ENCODE measurements at regions not wholly inside any gene's neighbourhood (a gene's known extent, or its start where the extent isn't known, plus 50 kb on each side); places are given as distances from the start of the nearest gene placed in this dataset.

DNA sequence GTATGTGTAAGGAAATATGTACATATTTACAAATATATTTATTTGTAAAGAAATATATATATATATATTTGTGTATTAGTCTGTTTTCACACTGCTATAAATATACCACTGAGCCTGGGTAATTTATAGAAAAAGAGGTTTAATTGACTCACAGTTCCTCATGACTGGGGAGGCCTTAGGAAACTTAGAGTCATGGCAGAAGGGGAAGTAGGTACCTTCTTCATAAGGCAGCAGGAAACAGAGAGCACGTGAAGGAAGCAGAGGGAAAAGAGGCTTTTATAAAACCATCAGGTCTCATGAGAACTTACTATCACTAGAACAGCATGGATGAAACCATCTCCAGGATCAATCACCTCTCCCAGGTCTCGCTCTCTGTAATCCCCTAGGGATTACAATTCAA is 644.5 kb upstream of the HS3ST5 start:
- no peak for DNase-seq (ENCODE audit: low read depth, low spot score)
- no peaks in the 10 kb centered on the region for H3K36me3 ChIP-seq (ENCODE audit: control insufficient read depth in 2 of 2, insufficient read depth in 2 of 2, low read length in 1 of 2)
- in situ Hi-C loops (cut with MboI) (no loop called here), intact Hi-C loops (cut with micrococcal nuclease; ENCODE audit: unreplicated experiment) (no loop called here)
- no peak overlapping the region for H3K27ac ChIP-seq (ENCODE audit: control insufficient read depth, insufficient read depth)
- H3K4me3 ChIP-seq: no peak overlapping the region
- H2AFZ ChIP-seq (ENCODE audit: control insufficient read depth, low read depth, low read length): no peak overlapping the region
- H3K27me3 ChIP-seq (replicated peaks in 1 of 2; ENCODE audit: control insufficient read depth in 2 of 2, insufficient read depth in 2 of 2, low read length in 1 of 2): no peaks in the 10 kb centered on the region
- no peak for FAIRE-seq
- TF ChIP-seq DPF2 (IDR thresholded peaks at IDR 0.05) (no peak), ZZZ3 (IDR thresholded peaks at IDR 0.05; ENCODE audit: control insufficient read depth, insufficient read length, low read depth) (no peak), PKNOX1 (IDR thresholded peaks at IDR 0.05) (no peak), BHLHE40 (IDR thresholded peaks at IDR 0.05; ENCODE audit: borderline replicate concordance in 1 of 2, low read depth in 2 of 2, low read length in 1 of 2) (peak in 1 of 2 experiments; percentile 25; a peak in 1 of 4 replicates), SPI1 (IDR thresholded peaks at IDR 0.05; ENCODE audit: borderline replicate concordance, insufficient read depth, low read depth, low read length) (peak; percentile 13; the same call in 1 of the 2 replicates), ETV6 (conservative IDR thresholded peaks at IDR 0.05 in 1 of 2, IDR thresholded peaks at IDR 0.05 in 1 of 2; ENCODE audit: borderline replicate concordance in 1 of 2, low read depth in 1 of 2) (0 out of 4 replicates have a peak, but pooled peaks of 1 of the 2 experiments have one; percentile 62)
- no peak for ATAC-seq
- WGBS (ENCODE audit: insufficient coverage, insufficient replicate concordance, low lambda C conversion rate, missing lambda C conversion rate): 7% methylated on average over 2 of the region's 2 CpGs
- POLR2A ChIA-PET: no interaction called here
- no peaks in the 10 kb centered on the region for H3K4me1 ChIP-seq (ENCODE audit: control insufficient read depth, insufficient read depth, low read length)
- H3K79me2 ChIP-seq (ENCODE audit: control insufficient read depth, insufficient read depth, low read length): no peaks in the 10 kb centered on the region
- no peaks in the 10 kb centered on the region for H4K20me1 ChIP-seq (ENCODE audit: control insufficient read depth, insufficient read depth)
- H3K9me3 ChIP-seq (replicated peaks; ENCODE audit: control insufficient read depth, insufficient read depth, low read length): no peaks in the 10 kb centered on the region; the same call in 2 of the 3 replicates
- RAD21 ChIA-PET (ENCODE audit: unreplicated experiment): no interaction called here
- SMC1A ChIA-PET (ENCODE audit: uncharacterized antibody, unreplicated experiment): no interaction called here
- no TSS peak for BruUV-seq (replicated peaks)
- no peak overlapping the region for H3K4me2 ChIP-seq (ENCODE audit: control insufficient read depth, insufficient read depth)
- CTCF ChIA-PET: no interaction called here
- H3K9ac ChIP-seq (ENCODE audit: control insufficient read depth, insufficient read depth, low read length): no peak overlapping the region
